Endodermal cell (in vitro differentiated cells): ENCODE measurements at regions not wholly inside any gene's neighbourhood (a gene's known extent, or its start where the extent isn't known, plus 50 kb on each side); places are given as distances from the start of the nearest gene placed in this dataset.

ENCODE experiments used
- DNase-seq: peaks from one replicate; pipeline ENCODE4 v3.0.0-alpha.2; 2017
- H3K27ac ChIP-seq: 2 replicates; pipeline ENCODE4 v1.5.1; 2013; ENCODE audit warnings: mild to moderate bottlenecking, low read depth, low read length, moderate library complexity
- H3K27me3 ChIP-seq: 2 replicates; pipeline ENCODE4 v1.6.1; 2013; ENCODE audit warnings: mild to moderate bottlenecking, low read length, moderate library complexity; ENCODE audit not compliant: insufficient read depth, control insufficient read depth, poor library complexity, severe bottlenecking
- H3K36me3 ChIP-seq: 2 replicates; pipeline ENCODE4 v1.7.0; 2013; ENCODE audit warnings: mild to moderate bottlenecking, low read length, moderate library complexity; ENCODE audit not compliant: control insufficient read depth, insufficient read depth
- H3K4me1 ChIP-seq: one replicate; pipeline ENCODE4 v1.7.0; 2013; ENCODE audit warnings: low read length; ENCODE audit not compliant: control insufficient read depth, insufficient read depth
- H3K4me3 ChIP-seq: 2 replicates; pipeline ENCODE4 v1.5.1; 2013; ENCODE audit warnings: mild to moderate bottlenecking, low read length, moderate library complexity
- H3K9ac ChIP-seq: 2 replicates; pipeline ENCODE4 v1.6.1; 2013; ENCODE audit warnings: mild to moderate bottlenecking, low read length, moderate library complexity; ENCODE audit not compliant: poor library complexity, severe bottlenecking; ENCODE audit errors: extremely low read depth
- H3K9me3 ChIP-seq: 2 replicates; pipeline ENCODE4 v1.6.1; 2013; ENCODE audit warnings: mild to moderate bottlenecking, low read length, moderate library complexity; ENCODE audit not compliant: control insufficient read depth
- H3K27ac Mint-ChIP-seq: 2 replicates; pipeline ENCODE4 v1.8.0; 2020; ENCODE audit warnings: mixed read lengths
- H3K27me3 Mint-ChIP-seq: 2 replicates; pipeline ENCODE4 v1.8.0; 2021; ENCODE audit warnings: mild to moderate bottlenecking, mixed read lengths; ENCODE audit not compliant: insufficient read depth
- H3K36me3 Mint-ChIP-seq: 2 replicates; pipeline ENCODE4 v1.8.0; 2020; ENCODE audit warnings: low read depth, mixed read lengths
- H3K4me1 Mint-ChIP-seq: 2 replicates; pipeline ENCODE4 v1.8.0; 2020; ENCODE audit warnings: mixed read lengths
- H3K4me3 Mint-ChIP-seq: 2 replicates; pipeline ENCODE4 v1.8.0; 2020; ENCODE audit warnings: mild to moderate bottlenecking, moderate library complexity, mixed read lengths
- H3K9me3 Mint-ChIP-seq: 2 replicates; pipeline ENCODE4 v1.8.0; 2020; ENCODE audit warnings: mild to moderate bottlenecking, mixed read lengths
- CTCF ChIP-seq: fragments of 200-600 bp; sonication (generic); conservative IDR thresholded peaks from 2 replicates; pipeline ENCODE4 v1.5.0; 2021; ENCODE audit warnings: antibody characterized with exemption, mild to moderate bottlenecking
- WGBS, 2 experiments: methylation state at CpG; one replicate each; pipeline versions ENCODE4 v1.1.5 to v1.1.7; 2013; ENCODE audit warnings: missing lambda C conversion rate in 2 of 2, mixed read lengths in 1 of 2; ENCODE audit not compliant: insufficient coverage in 1 of 2, insufficient read length in 1 of 2; 5-methylcytosine and 5-hydroxymethylcytosine counted together

- TF ChIP-seq CTCF: no peak
- DNase-seq: no peak
- Histone ChIP-seq H3K27ac (no peak overlapping the region), H3K27me3 (no peaks in the 10 kb centered on the region), H3K9me3 (no peaks in the 10 kb centered on the region), H3K9ac (no peak overlapping the region), H3K36me3 (no peaks in the 10 kb centered on the region), H3K4me1 (no peaks in the 10 kb centered on the region), H3K4me3 (no peak overlapping the region)
- H3K27ac Mint-ChIP-seq: no peak overlapping the region
- H3K9me3 Mint-ChIP-seq: peaks cover 9% of the 10 kb centered on the region
- peaks cover 3% of the 10 kb centered on the region for H3K4me1 Mint-ChIP-seq
- no peaks in the 10 kb centered on the region for H3K27me3 Mint-ChIP-seq
- no peak overlapping the region for H3K4me3 Mint-ChIP-seq
- H3K36me3 Mint-ChIP-seq: no peaks in the 10 kb centered on the region
Observed at GRCh38 chr4:66820681-66821080, 724.6 kb downstream of the CENPC start.

GRCh38 chr4:66814277-66814676 lies 731.0 kb downstream of the CENPC start:
- no peaks in the 10 kb centered on the region for H3K9me3 Mint-ChIP-seq
- Histone ChIP-seq H3K4me3 (no peak overlapping the region), H3K36me3 (no peaks in the 10 kb centered on the region), H3K27me3 (no peaks in the 10 kb centered on the region), H3K27ac (no peak overlapping the region), H3K4me1 (peaks cover 14% of the 10 kb centered on the region), H3K9me3 (no peaks in the 10 kb centered on the region), H3K9ac (no peak overlapping the region)
- H3K4me3 Mint-ChIP-seq: no peak overlapping the region
- no peaks in the 10 kb centered on the region for H3K36me3 Mint-ChIP-seq
- H3K27me3 Mint-ChIP-seq: no peaks in the 10 kb centered on the region
- no peak overlapping the region for H3K27ac Mint-ChIP-seq
- 89 to 95% methylated on average over 4 to 5 of the region's 6 CpGs for WGBS, 2 experiments
- DNase-seq: no peak
- no peak for TF ChIP-seq CTCF
- H3K4me1 Mint-ChIP-seq: peaks cover 31% of the 10 kb centered on the region

DNA sequence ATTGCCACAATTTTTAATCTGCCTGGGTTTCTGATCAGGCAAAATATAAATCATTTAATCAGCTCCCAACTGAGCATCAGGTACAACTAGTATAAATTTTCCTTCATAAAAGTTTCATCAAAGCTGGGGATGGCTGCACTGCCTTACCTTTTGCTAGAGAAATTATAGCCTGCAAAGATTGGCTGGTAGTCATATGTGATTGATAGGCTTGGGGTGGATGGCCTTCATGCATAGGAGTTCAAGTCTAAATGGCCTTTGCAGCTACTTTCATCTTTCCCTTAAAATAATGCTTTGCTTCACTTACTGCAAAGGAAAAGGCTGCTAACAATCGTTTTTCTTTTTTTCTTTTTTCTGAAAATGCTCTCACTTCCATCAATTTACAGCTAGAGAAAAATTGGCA lies 739.7 kb downstream of the CENPC start:
- Histone ChIP-seq H3K4me3 (no peak overlapping the region), H3K27me3 (no peaks in the 10 kb centered on the region), H3K4me1 (no peaks in the 10 kb centered on the region), H3K9ac (no peak overlapping the region), H3K36me3 (no peaks in the 10 kb centered on the region), H3K9me3 (no peaks in the 10 kb centered on the region), H3K27ac (no peak overlapping the region)
- H3K27ac Mint-ChIP-seq: no peak overlapping the region
- H3K27me3 Mint-ChIP-seq: no peaks in the 10 kb centered on the region
- peaks cover 20% of the 10 kb centered on the region for H3K9me3 Mint-ChIP-seq
- no peak for DNase-seq
- TF ChIP-seq CTCF: no peak
- 64% methylated on average over 1 of the region's 1 CpG; no CpG with 5 or more reads in 1 of the 2 experiments for WGBS, 2 experiments
- peaks cover 9% of the 10 kb centered on the region for H3K36me3 Mint-ChIP-seq
- H3K4me1 Mint-ChIP-seq: no peaks in the 10 kb centered on the region
- H3K4me3 Mint-ChIP-seq: no peak overlapping the region
